Panc1 (cell line): ENCODE measurements at regions not wholly inside any gene's neighbourhood (a gene's known extent, or its start where the extent isn't known, plus 50 kb on each side); places are given as distances from the start of the nearest gene placed in this dataset.

ENCODE experiments used
- ATAC-seq: fragments of 200-7000 bp; cut with Tn5 transposase; 2 replicates; pipeline ENCODE4 v1.9.1; 2020; ENCODE audit warnings: mild to moderate bottlenecking, moderate library complexity
- BruUV-seq: library from RNA; stranded (reverse); fragments of 400-500 nt; replicated peaks from 2 replicates; lab custom pipeline; 2021; lab: Mats Ljungman, UMichigan
- CTCF ChIA-PET: fragments of 300-600 bp; sonication (Branson Sonifier 250); formaldehyde crosslinking; loops from one replicate; lab custom pipeline; 2022; ENCODE audit warnings: antibody characterized with exemption; lab: Charles Lee
- POLR2A ChIA-PET: fragments of 300-600 bp; sonication (Branson Sonifier 250); formaldehyde crosslinking; loops from one replicate; lab custom pipeline; 2022; ENCODE audit warnings: antibody characterized with exemption; lab: Charles Lee
- DNase-seq: peaks from one replicate; pipeline ENCODE4 v3.0.0-alpha.2; 2010; ENCODE audit warnings: low read depth, low spot score
- H3K27ac ChIP-seq: 2 replicates; pipeline ENCODE4 v1.5.1; 2011; ENCODE audit warnings: mild to moderate bottlenecking, low read length, inconsistent platforms
- H3K27me3 ChIP-seq: fragments of 200-500 bp; sonication (Bioruptor generic); 2 replicates; pipeline ENCODE4 v1.6.0; 2014; ENCODE audit warnings: low read length, inconsistent platforms; ENCODE audit not compliant: control insufficient read depth, insufficient read depth
- H3K36me3 ChIP-seq: fragments of 200-500 bp; sonication (Bioruptor generic); 2 replicates; pipeline ENCODE4 v1.5.1; 2014; ENCODE audit warnings: inconsistent platforms, mild to moderate bottlenecking, low read length, moderate library complexity; ENCODE audit not compliant: control insufficient read depth, insufficient read depth
- H3K4me1 ChIP-seq: 2 replicates; pipeline ENCODE4 v1.5.1; 2011; ENCODE audit warnings: inconsistent platforms, mild to moderate bottlenecking, low read length, moderate library complexity; ENCODE audit not compliant: control insufficient read depth, insufficient read depth
- H3K4me3 ChIP-seq, 2 experiments: 2 replicates each; pipeline ENCODE4 v1.5.1; 2011 to 2012; ENCODE audit warnings: low read depth in 2 of 2, low read length in 2 of 2, mild to moderate bottlenecking in 2 of 2, inconsistent platforms in 1 of 2, moderate library complexity in 1 of 2
- H3K9me3 ChIP-seq: fragments of 200-500 bp; sonication (Bioruptor generic); 2 replicates; pipeline ENCODE4 v1.5.1; 2014; ENCODE audit warnings: low read depth, mild to moderate bottlenecking, inconsistent platforms, low read length, moderate library complexity; ENCODE audit not compliant: control insufficient read depth, insufficient read depth
- CTCF ChIP-seq: fragments of 450-650 bp; IDR thresholded peaks from 2 replicates; pipeline ENCODE4 v1.5.1; 2017; ENCODE audit warnings: mild to moderate bottlenecking
- POLR2AphosphoS5 ChIP-seq: IDR thresholded peaks from 2 replicates; pipeline ENCODE4 v1.6.1; 2012; ENCODE audit warnings: mild to moderate bottlenecking, low read depth, low read length, moderate library complexity
- REST ChIP-seq, 2 experiments: IDR thresholded peaks; 2 replicates each; pipeline ENCODE4 v1.6.1; 2011 to 2012; ENCODE audit warnings: low read depth in 2 of 2, control low read depth in 1 of 2, low read length in 1 of 2, mild to moderate bottlenecking in 1 of 2, moderate library complexity in 1 of 2; ENCODE audit not compliant: insufficient read depth in 1 of 2
- SIN3A ChIP-seq: IDR thresholded peaks from 2 replicates; pipeline ENCODE4 v1.6.1; 2012; ENCODE audit warnings: low read depth, mild to moderate bottlenecking, low read length, moderate library complexity, borderline replicate concordance; ENCODE audit not compliant: insufficient read depth
- TCF7L2 ChIP-seq: IDR thresholded peaks from 2 replicates; pipeline ENCODE4 v1.6.1; 2011; ENCODE audit warnings: mild to moderate bottlenecking, low read depth, low read length, inconsistent platforms
- in situ Hi-C: cut with HindIII; loops from 2 replicates; pipeline ENCODE4 v1.10.0; 2016; ENCODE audit warnings: low sequenced_read_pairs, low pct_unique_long_range_greater_than_20kb
- intact Hi-C: fragments of 100-400 bp; cut with micrococcal nuclease; formaldehyde crosslinking; loops from one replicate; pipeline ENCODE4 v1.10.0; 2022; ENCODE audit not compliant: unreplicated experiment

- CTCF ChIA-PET = interaction anchor here (0.7 kb wide), 1 partner anchor 59 kb away, joined by 3 read pairs; no protein-coding TSS in a partner anchor
- no peak overlapping the region for H3K27ac ChIP-seq
- H3K4me3 ChIP-seq = no peak overlapping the region
- no peaks in the 10 kb centered on the region for H3K27me3 ChIP-seq
- DNase-seq (no peak), ATAC-seq (no peak)
- no TSS peak for BruUV-seq
- TF ChIP-seq POLR2AphosphoS5 (no peak), SIN3A (no peak), CTCF (no peak), REST (IDR thresholded peaks at IDR 0.05; ENCODE audit: insufficient read depth in 1 of 2, low read depth in 2 of 2, low read length in 1 of 2) (no peak), TCF7L2 (no peak)
- intact Hi-C loops (no loop called here), in situ Hi-C loops (no loop called here)
- H3K9me3 ChIP-seq = no peaks in the 10 kb centered on the region
- POLR2A ChIA-PET = no interaction called here
- no peaks in the 10 kb centered on the region for H3K36me3 ChIP-seq
- no peaks in the 10 kb centered on the region for H3K4me1 ChIP-seq
Observed at GRCh38 chr2:138170485-138170884, 206.2 kb downstream of the HNMT start.

GRCh38 chr2:138171244-138171643 is 207.0 kb downstream of the HNMT start:
- no peaks in the 10 kb centered on the region for H3K9me3 ChIP-seq
- no TSS peak for BruUV-seq
- no peaks in the 10 kb centered on the region for H3K27me3 ChIP-seq
- ATAC-seq (no peak), DNase-seq (no peak)
- CTCF ChIA-PET = no interaction called here
- no peak overlapping the region for H3K4me3 ChIP-seq
- in situ Hi-C loops (no loop called here), intact Hi-C loops (no loop called here)
- POLR2A ChIA-PET = no interaction called here
- H3K27ac ChIP-seq = no peak overlapping the region
- no peaks in the 10 kb centered on the region for H3K4me1 ChIP-seq
- no peaks in the 10 kb centered on the region for H3K36me3 ChIP-seq
- no peak for TF ChIP-seq SIN3A

GRCh38 chr2:138175066-138175465 is 210.8 kb downstream of the HNMT start:
- H3K4me1 ChIP-seq = no peaks in the 10 kb centered on the region
- in situ Hi-C loops (no loop called here), intact Hi-C loops (no loop called here)
- ChIA-PET POLR2A (no interaction called here), CTCF (no interaction called here)
- no peaks in the 10 kb centered on the region for H3K9me3 ChIP-seq
- DNase-seq (no peak), ATAC-seq (no peak)
- no peaks in the 10 kb centered on the region for H3K36me3 ChIP-seq
- H3K27me3 ChIP-seq = no peaks in the 10 kb centered on the region
- TF ChIP-seq POLR2AphosphoS5 (no peak), REST (IDR thresholded peaks at IDR 0.05; ENCODE audit: insufficient read depth in 1 of 2, low read depth in 2 of 2, low read length in 1 of 2) (no peak), SIN3A (no peak), CTCF (no peak), TCF7L2 (no peak)
- H3K4me3 ChIP-seq = no peak overlapping the region
- no TSS peak for BruUV-seq
- no peak overlapping the region for H3K27ac ChIP-seq
